HUES48 (cell line): ENCODE measurements at regions not wholly inside any gene's neighbourhood (a gene's known extent, or its start where the extent isn't known, plus 50 kb on each side); places are given as distances from the start of the nearest gene placed in this dataset.

ENCODE experiments used
- H3K27ac ChIP-seq: one replicate; pipeline ENCODE4 v1.7.0; 2013; ENCODE audit warnings: low read depth, low read length, inconsistent platforms
- H3K27me3 ChIP-seq: 2 replicates; pipeline ENCODE4 v1.6.1; 2013; ENCODE audit warnings: mild to moderate bottlenecking, low read length; ENCODE audit not compliant: control insufficient read depth, insufficient read depth
- H3K36me3 ChIP-seq: 2 replicates; pipeline ENCODE4 v1.6.1; 2013; ENCODE audit warnings: low read length; ENCODE audit not compliant: control insufficient read depth, insufficient read depth
- H3K4me1 ChIP-seq: 2 replicates; pipeline ENCODE4 v1.6.1; 2013; ENCODE audit warnings: mild to moderate bottlenecking, low read length; ENCODE audit not compliant: control insufficient read depth, insufficient read depth
- H3K4me3 ChIP-seq: 2 replicates; pipeline ENCODE4 v1.5.1; 2013; ENCODE audit warnings: mild to moderate bottlenecking, low read depth, low read length
- H3K9ac ChIP-seq: 2 replicates; pipeline ENCODE4 v1.6.1; 2013; ENCODE audit warnings: mild to moderate bottlenecking, low read depth, low read length, moderate library complexity
- H3K9me3 ChIP-seq: 2 replicates; pipeline ENCODE4 v1.6.1; 2013; ENCODE audit warnings: low read length; ENCODE audit not compliant: control insufficient read depth, insufficient read depth

DNA sequence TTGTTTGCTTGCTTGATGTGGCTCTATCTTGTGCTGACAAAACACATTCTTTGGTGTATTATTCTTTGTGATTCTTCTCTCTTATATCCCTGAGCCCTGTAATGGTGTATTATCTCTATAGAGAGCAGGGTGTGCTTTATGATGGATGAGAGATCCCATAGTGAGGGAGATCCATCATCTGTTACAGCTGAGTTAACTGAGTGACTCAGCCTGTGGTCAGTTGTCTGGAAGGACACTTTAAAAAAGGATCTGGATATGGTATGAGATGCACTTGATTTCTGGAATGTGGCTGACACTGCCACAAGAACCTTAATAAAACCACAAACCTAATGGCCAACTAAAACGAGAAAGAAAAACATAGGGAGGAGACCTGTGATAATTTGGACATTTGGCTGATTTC, 461.4 kb upstream of the SYT1 start:
- no peaks in the 10 kb centered on the region for H3K27me3 ChIP-seq
- H3K4me1 ChIP-seq, result peaks cover 51% of the 10 kb centered on the region
- no peaks in the 10 kb centered on the region for H3K36me3 ChIP-seq
- no peak overlapping the region for H3K27ac ChIP-seq
- no peak overlapping the region for H3K4me3 ChIP-seq
- no peaks in the 10 kb centered on the region for H3K9me3 ChIP-seq
- no peak overlapping the region for H3K9ac ChIP-seq

DNA sequence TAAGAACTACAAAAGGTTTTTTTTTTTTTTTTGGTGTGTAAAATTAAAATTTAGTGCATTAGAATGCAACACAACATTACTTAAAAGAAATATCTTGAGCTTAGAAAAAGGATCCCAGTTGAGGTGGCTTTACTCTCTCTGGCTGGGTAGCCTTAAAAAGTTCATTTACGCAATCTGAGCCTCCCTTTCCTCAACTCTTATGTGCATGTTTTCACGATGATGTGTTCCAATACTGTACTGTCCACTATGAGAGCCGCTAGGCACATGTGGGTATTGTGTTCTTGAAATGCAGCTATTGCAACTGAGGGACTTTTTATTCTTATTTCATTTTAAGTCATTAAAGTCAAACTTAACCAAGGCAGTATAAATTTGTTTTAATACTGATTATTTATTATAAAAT, 460.9 kb upstream of the SYT1 start:
- Histone ChIP-seq H3K9ac (no peak overlapping the region), H3K9me3 (no peaks in the 10 kb centered on the region), H3K4me3 (no peak overlapping the region), H3K36me3 (no peaks in the 10 kb centered on the region), H3K27me3 (no peaks in the 10 kb centered on the region), H3K4me1 (peaks cover 52% of the 10 kb centered on the region), H3K27ac (no peak overlapping the region)

DNA sequence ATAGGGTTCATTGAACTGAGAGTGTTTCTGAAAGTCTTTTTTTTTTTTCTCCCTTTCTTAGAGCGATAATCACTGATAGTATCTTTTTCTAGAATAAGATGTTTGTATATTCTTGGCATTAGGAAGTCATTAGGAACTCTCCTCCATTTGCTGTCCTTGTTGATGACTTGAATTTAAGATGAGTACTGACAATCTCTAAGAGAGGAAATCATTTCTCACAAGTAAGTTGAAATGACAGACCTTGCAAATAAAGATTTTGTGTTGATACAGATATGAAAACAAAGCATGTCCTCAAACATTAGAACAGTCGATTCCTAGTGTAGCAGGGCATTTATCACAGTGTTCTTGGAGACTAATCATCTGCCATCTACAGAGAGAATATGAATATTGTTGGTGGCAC, 458.4 kb upstream of the SYT1 start:
- H3K4me1 ChIP-seq, result peaks cover 52% of the 10 kb centered on the region
- no peaks in the 10 kb centered on the region for H3K36me3 ChIP-seq
- no peak overlapping the region for H3K4me3 ChIP-seq
- no peaks in the 10 kb centered on the region for H3K9me3 ChIP-seq
- no peaks in the 10 kb centered on the region for H3K27me3 ChIP-seq
- H3K27ac ChIP-seq, result no peak overlapping the region
- no peak overlapping the region; the same call in 1 of the 2 replicates for H3K9ac ChIP-seq

DNA sequence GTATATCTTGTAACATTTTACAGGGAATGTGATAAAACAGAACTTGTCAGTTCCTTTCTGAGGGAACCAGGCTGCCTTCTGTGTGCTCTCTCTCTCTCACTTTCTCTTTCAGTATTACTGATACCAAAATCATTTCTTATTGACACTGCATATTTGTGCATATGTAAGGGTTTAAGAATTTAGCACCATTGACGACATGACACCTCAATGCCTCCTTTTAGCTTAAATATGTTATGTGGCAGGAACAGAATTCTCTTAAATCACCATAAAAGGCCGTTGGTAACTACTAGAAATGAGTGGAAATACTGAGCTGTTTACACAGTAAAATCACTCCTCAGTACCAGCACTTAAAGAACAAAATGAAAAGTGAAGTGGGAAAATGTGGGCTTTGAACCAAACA, 457.7 kb upstream of the SYT1 start:
- no peak overlapping the region for H3K9ac ChIP-seq
- H3K4me3 ChIP-seq, result no peak overlapping the region
- H3K4me1 ChIP-seq, result peaks cover 51% of the 10 kb centered on the region
- H3K27ac ChIP-seq, result no peak overlapping the region
- H3K9me3 ChIP-seq, result no peaks in the 10 kb centered on the region
- no peaks in the 10 kb centered on the region for H3K36me3 ChIP-seq
- no peaks in the 10 kb centered on the region for H3K27me3 ChIP-seq

DNA sequence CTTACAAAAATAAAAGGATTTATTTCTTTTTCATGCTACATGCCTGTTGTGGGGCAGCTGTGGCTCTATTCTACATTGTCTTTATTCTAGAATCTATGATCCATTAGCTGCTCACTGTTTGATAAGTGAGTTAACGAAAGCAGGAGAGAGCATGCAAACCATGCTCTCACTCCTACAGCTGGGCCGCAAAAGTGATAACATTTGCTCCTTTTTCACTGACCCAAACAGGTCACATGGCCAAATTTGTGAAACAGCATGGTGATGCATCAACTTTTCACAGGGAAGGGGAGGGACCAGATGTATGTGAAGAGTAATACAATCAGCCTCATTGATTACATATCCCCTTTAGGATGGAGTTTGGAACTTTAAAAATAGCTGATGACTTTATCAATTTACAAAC, 456.9 kb upstream of the SYT1 start:
- H3K9ac ChIP-seq, result no peak overlapping the region
- H3K9me3 ChIP-seq, result no peaks in the 10 kb centered on the region
- H3K4me1 ChIP-seq, result peaks cover 42% of the 10 kb centered on the region
- H3K27me3 ChIP-seq, result no peaks in the 10 kb centered on the region
- no peak overlapping the region for H3K4me3 ChIP-seq
- no peaks in the 10 kb centered on the region for H3K36me3 ChIP-seq
- H3K27ac ChIP-seq, result no peak overlapping the region

DNA sequence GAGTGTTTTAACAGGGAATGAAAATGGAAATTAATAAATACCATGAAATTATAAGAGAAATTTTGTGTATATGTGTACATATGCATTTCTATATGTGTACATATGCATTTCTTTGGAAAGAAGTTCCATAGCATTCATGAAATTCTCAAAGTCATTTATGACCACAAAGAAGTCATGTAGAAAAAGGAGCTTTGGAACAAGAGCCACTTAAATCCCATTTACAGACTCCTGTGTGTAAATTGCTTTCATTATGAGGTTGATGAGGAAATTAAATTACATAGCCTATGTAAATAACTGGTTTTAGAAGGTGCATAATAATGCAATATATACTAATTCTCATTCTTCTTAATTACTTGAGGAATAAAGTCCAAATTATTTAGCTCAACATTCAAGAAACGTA, 450.5 kb upstream of the SYT1 start:
- Histone ChIP-seq H3K4me3 (no peak overlapping the region), H3K27me3 (no peaks in the 10 kb centered on the region), H3K9me3 (no peaks in the 10 kb centered on the region), H3K27ac (no peak overlapping the region), H3K4me1 (peaks cover 6% of the 10 kb centered on the region; the same call in 1 of the 2 replicates), H3K9ac (no peak overlapping the region), H3K36me3 (no peaks in the 10 kb centered on the region)

DNA sequence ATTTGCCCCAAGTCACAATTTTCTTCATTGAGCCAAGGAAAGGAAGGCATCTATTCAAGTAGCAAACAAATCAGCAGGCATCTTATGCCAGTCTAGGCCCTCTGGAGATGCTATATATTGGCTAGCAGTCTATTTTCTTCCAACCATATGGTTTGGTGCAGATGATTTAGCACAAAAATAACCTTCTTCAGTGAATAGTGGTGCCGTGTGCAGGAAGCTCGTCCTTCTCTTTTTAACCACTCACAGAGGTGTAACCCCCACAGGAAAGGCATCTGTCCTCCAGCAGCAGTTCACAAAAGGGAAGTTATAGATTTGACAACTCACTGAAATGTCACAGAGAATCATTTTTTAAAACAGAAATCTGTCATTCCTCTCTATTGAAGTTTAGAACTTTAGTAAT, 445.7 kb upstream of the SYT1 start:
- Histone ChIP-seq H3K4me1 (peaks cover 6% of the 10 kb centered on the region; the same call in 1 of the 2 replicates), H3K27ac (no peak overlapping the region), H3K36me3 (no peaks in the 10 kb centered on the region), H3K9ac (no peak overlapping the region), H3K4me3 (no peak overlapping the region), H3K9me3 (no peaks in the 10 kb centered on the region), H3K27me3 (no peaks in the 10 kb centered on the region)

DNA sequence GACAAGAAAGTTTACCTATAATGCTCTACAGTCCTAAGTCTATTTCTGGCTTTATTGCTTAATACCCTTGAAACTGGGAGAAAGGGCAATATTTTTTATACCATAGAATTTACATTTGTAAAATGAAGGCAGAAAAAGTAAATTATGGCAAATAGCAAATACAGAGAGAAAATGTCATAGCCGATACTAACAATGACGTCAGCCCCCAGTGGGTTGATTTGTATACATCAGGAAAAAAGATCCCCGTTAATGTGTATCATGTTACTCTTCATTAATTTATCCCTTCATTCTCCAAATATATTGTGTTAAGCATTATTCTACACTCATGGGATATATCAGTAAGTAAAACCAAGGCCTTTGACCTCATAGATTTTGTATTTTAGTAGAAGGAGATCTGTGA, 445.1 kb upstream of the SYT1 start:
- Histone ChIP-seq H3K4me1 (peaks cover 6% of the 10 kb centered on the region; the same call in 1 of the 2 replicates), H3K9ac (no peak overlapping the region)

DNA sequence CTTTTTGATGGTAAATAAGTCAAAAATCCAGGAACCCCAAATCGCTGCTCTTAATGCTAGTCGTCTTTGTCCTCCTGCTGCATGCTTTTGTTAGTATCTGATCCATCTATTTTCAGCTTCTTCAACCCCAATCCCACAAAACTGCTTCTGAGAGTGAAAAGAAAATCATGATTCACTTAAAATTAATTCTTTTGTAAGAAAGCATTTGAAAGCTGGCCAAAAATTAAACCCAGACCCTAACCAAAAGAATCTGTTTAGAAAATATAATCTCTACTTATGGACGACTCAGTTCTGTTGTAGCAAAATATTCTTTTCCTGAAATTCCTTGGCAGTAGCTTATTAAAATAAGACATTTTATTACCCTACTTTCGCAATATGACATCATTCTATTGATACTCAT, 443.6 kb upstream of the SYT1 start:
- H3K36me3 ChIP-seq, result no peaks in the 10 kb centered on the region
- no peaks in the 10 kb centered on the region for H3K9me3 ChIP-seq
- H3K27me3 ChIP-seq, result no peaks in the 10 kb centered on the region
- H3K4me3 ChIP-seq, result no peak overlapping the region
- peaks cover 6% of the 10 kb centered on the region; the same call in 1 of the 2 replicates for H3K4me1 ChIP-seq
- H3K9ac ChIP-seq, result no peak overlapping the region
- H3K27ac ChIP-seq, result no peak overlapping the region

More for the DNA sequence above, 445.1 kb upstream of the SYT1 start:
- Histone ChIP-seq H3K27me3 (no peaks in the 10 kb centered on the region), H3K36me3 (no peaks in the 10 kb centered on the region), H3K27ac (no peak overlapping the region), H3K4me3 (no peak overlapping the region), H3K9me3 (no peaks in the 10 kb centered on the region)

DNA sequence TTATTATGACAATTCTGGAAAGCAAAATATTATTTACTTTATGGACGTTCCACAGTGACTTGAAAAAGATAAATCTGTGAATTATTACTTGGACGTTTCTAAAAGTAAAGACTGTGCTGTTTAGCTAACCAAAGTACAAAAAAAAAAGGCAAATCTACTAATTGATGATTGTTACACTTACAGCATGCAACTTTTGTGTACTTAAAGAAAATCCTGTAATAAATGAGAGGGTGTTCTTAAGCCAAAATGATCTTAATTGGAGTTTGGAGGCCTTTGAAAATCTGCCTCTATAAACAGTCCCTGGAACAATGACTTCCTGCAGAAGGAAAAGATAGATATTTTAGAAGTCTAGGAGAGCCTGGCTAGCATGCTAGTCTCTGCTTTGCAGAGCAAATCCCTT, 434.0 kb upstream of the SYT1 start:
- Histone ChIP-seq H3K36me3 (no peaks in the 10 kb centered on the region), H3K4me3 (no peak overlapping the region), H3K9ac (no peak overlapping the region), H3K27ac (no peak overlapping the region), H3K9me3 (no peaks in the 10 kb centered on the region), H3K27me3 (no peaks in the 10 kb centered on the region), H3K4me1 (no peaks in the 10 kb centered on the region)

DNA sequence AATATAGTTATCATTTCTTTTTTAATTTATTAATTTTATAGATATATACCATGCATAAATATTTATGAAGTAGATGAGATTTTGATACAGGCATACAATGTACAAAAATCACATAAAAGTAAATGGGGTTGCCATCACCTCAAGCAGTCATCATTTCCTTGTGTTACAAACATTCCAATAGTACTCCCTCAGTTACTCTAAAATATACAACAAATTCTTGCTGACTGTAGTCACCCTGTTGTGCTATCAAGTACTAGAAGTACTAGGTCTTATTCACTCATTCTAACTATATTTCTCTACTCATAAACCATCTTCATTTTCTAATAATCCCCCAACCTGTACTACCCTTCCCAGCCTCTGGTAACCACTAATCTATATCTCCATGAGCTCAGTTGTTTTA, 432.6 kb upstream of the SYT1 start:
- Histone ChIP-seq H3K4me3 (no peak overlapping the region), H3K9me3 (no peaks in the 10 kb centered on the region), H3K27ac (no peak overlapping the region), H3K27me3 (no peaks in the 10 kb centered on the region), H3K9ac (no peak overlapping the region), H3K4me1 (no peaks in the 10 kb centered on the region), H3K36me3 (no peaks in the 10 kb centered on the region)

DNA sequence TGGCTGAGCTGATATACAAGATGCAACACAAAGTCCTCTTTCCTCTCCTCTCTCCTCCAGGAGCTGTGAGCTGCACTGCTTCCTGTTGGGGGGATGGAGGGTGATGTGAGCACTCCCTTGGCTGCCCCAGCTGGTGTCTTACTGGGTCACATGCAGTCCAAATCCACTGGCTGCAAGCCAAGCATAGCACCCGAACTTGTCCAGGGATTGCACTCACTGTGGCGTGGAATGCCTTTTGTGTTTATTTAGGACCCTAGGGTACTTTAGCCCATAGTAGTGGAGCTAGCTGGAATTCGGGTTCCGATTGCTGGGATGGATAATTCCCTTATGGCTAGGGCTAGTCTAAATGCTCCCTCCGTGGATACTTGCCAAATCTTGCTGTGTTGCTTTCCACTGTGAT, 424.9 kb upstream of the SYT1 start:
- Histone ChIP-seq H3K27ac (no peak overlapping the region), H3K9me3 (no peaks in the 10 kb centered on the region), H3K9ac (no peak overlapping the region), H3K4me3 (no peak overlapping the region), H3K36me3 (no peaks in the 10 kb centered on the region), H3K4me1 (no peaks in the 10 kb centered on the region), H3K27me3 (no peaks in the 10 kb centered on the region)
